Loucy (cell line): ENCODE measurements at regions not wholly inside any gene's neighbourhood (a gene's known extent, or its start where the extent isn't known, plus 50 kb on each side); places are given as distances from the start of the nearest gene placed in this dataset.
"Not testable (repeated sequence)": the region's sequence is repeated elsewhere in the genome, so short reads cannot be mapped to it uniquely, and the experiment has no call there.

Experiments used
- H2AFZ ChIP-seq: fragments of 200-600 bp; sonication (generic); 2 replicates; pipeline ENCODE4 v1.6.0; 2016; ENCODE audit warnings: antibody characterized with exemption, mild to moderate bottlenecking, low read length, moderate library complexity
- H3F3A ChIP-seq: fragments of 200-600 bp; 2 replicates; pipeline ENCODE4 v1.6.0; 2016; ENCODE audit warnings: antibody characterized with exemption, low read depth, mild to moderate bottlenecking
- H3K27me3 ChIP-seq: fragments of 200-600 bp; sonication (generic); 2 replicates; pipeline ENCODE4 v1.6.1; 2014; ENCODE audit warnings: low read length, mild to moderate bottlenecking; ENCODE audit not compliant: insufficient read depth, poor library complexity, severe bottlenecking
- H3K36me3 ChIP-seq: fragments of 200-600 bp; sonication (generic); 2 replicates; pipeline ENCODE4 v1.6.1; 2016; ENCODE audit warnings: low read length; ENCODE audit not compliant: insufficient read depth
- H3K4me1 ChIP-seq: fragments of 200-600 bp; sonication (generic); 2 replicates; pipeline ENCODE4 v1.5.1; 2014; ENCODE audit warnings: low read length, mild to moderate bottlenecking; ENCODE audit not compliant: insufficient read depth, poor library complexity, severe bottlenecking
- H3K4me2 ChIP-seq: fragments of 200-600 bp; sonication (generic); 2 replicates; pipeline ENCODE4 v1.6.0; 2014; ENCODE audit warnings: antibody characterized with exemption, low read length, low read depth, mild to moderate bottlenecking; ENCODE audit not compliant: poor library complexity, severe bottlenecking
- H3K4me3 ChIP-seq: fragments of 200-600 bp; sonication (generic); 2 replicates; pipeline ENCODE4 v1.5.1; 2014; ENCODE audit warnings: low read length, mild to moderate bottlenecking, mixed read lengths; ENCODE audit not compliant: poor library complexity, severe bottlenecking
- H3K79me2 ChIP-seq: fragments of 200-600 bp; sonication (generic); 2 replicates; pipeline ENCODE4 v1.6.1; 2014; ENCODE audit warnings: low read length; ENCODE audit not compliant: insufficient read depth
- H3K9ac ChIP-seq: fragments of 200-600 bp; sonication (generic); 2 replicates; pipeline ENCODE4 v1.6.0; 2014; ENCODE audit warnings: mild to moderate bottlenecking, low read depth, low read length, moderate library complexity; ENCODE audit not compliant: poor library complexity, severe bottlenecking
- H3K9me2 ChIP-seq: fragments of 200-600 bp; sonication (generic); replicated peaks from 2 replicates; pipeline ENCODE4 v1.6.1; 2016; ENCODE audit warnings: low read depth, low read length, mixed read lengths
- H3K9me3 ChIP-seq: fragments of 200-600 bp; sonication (generic); 2 replicates; pipeline ENCODE4 v1.6.1; 2014; ENCODE audit warnings: mild to moderate bottlenecking, antibody characterized with exemption, low read length, low read depth; ENCODE audit not compliant: insufficient read depth
- H4K20me1 ChIP-seq: fragments of 200-600 bp; sonication (generic); 2 replicates; pipeline ENCODE4 v1.6.0; 2014; ENCODE audit warnings: antibody characterized with exemption, low read length, mild to moderate bottlenecking; ENCODE audit not compliant: insufficient read depth, poor library complexity, severe bottlenecking

DNA sequence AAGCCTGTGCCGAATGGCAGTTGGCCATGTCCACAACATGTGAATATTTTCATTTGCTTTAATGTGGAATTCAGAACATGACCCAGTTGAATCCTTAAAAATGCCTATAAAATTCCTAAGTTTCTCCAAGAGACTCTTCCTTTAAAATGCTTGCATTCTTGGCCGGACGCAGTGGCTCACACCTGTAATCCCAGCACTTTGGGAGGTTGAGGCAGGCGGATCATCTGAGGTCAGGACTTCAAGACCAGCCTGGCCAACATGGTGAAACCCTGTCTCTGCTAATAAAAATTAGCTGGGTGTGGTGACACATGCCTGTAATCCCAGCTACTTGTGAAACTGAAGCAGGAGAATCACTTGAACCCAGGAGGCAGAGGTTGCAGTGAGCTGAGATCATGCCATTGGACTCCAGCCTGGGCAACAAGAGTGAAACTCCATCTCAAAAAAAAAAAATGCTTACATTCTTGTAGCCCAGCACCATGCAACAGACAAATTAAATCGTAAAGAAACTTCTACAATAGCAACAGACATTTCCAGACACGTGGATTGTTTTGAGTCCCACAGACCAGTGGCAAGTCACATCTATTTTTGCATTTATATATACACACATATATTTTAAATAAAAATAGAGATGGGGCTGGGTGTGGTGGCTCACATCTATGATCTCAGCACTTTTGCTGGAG, 274.4 kb downstream of the GOLGA6L6 start:
- H3K27me3 ChIP-seq, H3K9me3 ChIP-seq, H3K4me3 ChIP-seq, H3F3A ChIP-seq, H2AFZ ChIP-seq, H3K36me3 ChIP-seq, H3K4me1 ChIP-seq, H3K9ac ChIP-seq, H3K4me2 ChIP-seq, H3K79me2 ChIP-seq, H3K9me2 ChIP-seq, H4K20me1 ChIP-seq: not testable (repeated sequence)

DNA sequence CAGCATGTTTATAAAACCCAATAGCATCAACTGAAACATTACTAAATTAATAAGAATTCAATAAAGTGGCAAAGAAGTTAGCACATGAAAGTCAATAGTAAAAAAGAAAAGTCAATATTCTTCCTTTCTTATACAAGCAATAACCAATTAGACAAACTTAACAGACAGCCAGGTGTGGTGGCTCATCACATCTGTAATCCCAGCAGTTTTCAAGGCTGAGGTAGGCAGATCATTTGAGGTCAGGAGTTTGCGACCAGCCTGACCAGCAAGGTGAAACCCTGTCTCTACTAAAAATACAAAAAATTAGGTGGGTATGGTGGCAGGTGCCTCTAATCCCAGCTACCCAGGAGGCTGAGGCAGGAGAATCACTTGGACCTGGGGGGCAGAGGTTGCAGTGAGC, 275.9 kb downstream of the GOLGA6L6 start:
- H2AFZ ChIP-seq, H3K9me3 ChIP-seq: not testable (repeated sequence)

DNA sequence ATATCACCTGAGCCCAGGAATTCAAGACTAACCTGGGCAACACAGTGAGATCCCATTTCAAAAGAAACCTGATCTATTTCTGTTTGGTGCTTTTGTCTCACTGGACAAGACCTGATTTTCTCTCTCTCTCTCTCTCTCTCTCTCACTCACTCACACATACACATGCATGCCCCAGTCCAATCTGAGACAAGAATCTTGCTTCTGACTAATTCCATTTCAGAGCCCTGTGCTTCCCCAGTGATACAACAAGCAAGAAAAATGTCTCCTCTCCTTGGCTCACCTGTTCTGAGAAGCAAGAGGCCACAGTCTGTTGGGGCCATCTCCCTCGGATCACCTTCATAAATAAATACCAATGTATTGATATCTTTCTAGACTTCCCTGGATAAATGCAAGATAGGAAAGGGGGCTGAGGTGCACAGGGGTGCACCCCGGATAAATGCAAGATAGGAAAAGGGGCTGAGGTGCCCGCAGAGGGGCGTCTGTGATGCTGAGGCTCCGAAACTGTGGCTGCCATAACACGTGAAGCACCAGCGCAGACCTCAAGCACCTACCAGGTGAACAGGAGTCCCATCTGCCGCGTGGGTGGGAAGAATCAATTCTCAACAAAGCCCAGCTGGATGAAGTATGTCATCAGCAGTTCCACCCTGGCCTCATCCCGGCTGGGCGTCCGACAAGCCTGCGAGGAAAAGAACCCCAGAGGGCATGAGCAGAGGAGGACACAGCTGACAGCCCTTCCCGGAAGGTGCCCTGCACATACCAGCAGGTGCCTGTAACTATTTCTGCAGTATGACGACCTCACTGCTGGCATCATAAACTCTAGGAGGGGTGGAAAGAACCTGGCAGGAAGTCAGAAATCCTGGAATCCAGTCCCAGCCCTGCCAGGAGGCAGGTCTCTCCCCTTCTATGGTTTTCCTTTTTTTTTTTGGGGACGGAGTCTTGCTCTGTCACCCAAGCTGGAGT, 280.0 kb downstream of the GOLGA6L6 start:
- not testable (repeated sequence) for H3K36me3 ChIP-seq, H3K9ac ChIP-seq, H3K4me3 ChIP-seq, H3K9me2 ChIP-seq, H2AFZ ChIP-seq, H3F3A ChIP-seq, H3K79me2 ChIP-seq, H3K27me3 ChIP-seq, H3K4me1 ChIP-seq, H3K4me2 ChIP-seq, H3K9me3 ChIP-seq, H4K20me1 ChIP-seq

More for the DNA sequence above, 275.9 kb downstream of the GOLGA6L6 start:
- H4K20me1 ChIP-seq, H3K9me2 ChIP-seq, H3K36me3 ChIP-seq, H3K4me3 ChIP-seq, H3F3A ChIP-seq, H3K4me2 ChIP-seq, H3K9ac ChIP-seq, H3K79me2 ChIP-seq, H3K4me1 ChIP-seq, H3K27me3 ChIP-seq: not testable (repeated sequence)

DNA sequence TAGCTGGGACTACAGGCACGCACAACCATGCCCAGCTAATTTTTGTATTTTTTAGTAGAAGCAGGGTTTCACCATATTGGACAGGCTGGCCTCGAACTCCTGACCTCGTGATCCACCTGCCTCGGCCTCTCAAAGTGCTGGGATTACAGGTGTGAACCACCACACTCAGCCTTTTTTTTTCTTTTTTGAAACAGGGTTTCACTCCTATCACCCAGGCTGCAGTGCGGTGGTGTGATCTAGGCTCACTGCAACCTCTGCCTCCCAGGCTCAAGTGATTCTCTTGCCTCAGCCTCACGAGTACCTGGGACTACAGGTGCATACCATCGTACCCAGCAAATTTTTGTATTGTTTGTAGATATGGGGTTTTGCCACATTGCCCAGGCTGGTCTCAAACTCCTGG, 280.9 kb downstream of the GOLGA6L6 start:
- not testable (repeated sequence) for H2AFZ ChIP-seq, H3K9me2 ChIP-seq, H3F3A ChIP-seq, H4K20me1 ChIP-seq, H3K4me1 ChIP-seq, H3K9me3 ChIP-seq, H3K9ac ChIP-seq, H3K36me3 ChIP-seq, H3K4me3 ChIP-seq, H3K4me2 ChIP-seq, H3K27me3 ChIP-seq, H3K79me2 ChIP-seq

DNA sequence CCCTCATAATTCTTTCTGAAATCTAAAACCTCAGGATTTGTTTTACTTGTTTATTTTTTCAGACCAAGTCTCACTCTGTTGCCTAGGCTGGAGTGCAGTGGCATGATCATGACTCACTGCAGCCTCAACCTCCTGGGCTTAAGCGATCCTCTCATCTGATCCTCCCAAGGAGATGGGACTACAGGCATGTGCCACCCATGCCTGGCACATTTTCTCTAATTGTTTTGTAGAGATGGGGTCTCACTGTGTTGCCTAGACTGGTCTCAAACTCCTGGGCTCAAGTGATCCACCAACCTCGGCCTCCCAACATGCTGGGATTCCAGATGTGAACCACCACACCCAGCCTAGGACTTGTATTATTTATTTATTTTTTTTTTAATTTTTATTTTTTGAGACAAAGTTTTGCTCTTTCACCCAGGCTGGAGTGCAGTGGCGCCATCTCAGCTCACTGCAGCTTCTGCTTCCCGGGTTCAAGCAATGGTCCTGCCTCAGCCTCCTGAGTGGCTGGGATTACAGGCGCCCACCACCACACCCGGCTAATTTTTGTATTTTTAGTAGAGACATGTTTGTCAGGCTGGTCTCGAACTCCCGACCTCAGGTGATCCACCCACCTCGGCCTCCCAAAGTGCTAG, 281.9 kb downstream of the GOLGA6L6 start:
- H3K79me2 ChIP-seq, H3K4me3 ChIP-seq, H3K4me1 ChIP-seq, H3K9me3 ChIP-seq, H3F3A ChIP-seq, H3K27me3 ChIP-seq, H3K36me3 ChIP-seq, H3K9me2 ChIP-seq, H3K4me2 ChIP-seq, H4K20me1 ChIP-seq, H2AFZ ChIP-seq, H3K9ac ChIP-seq: not testable (repeated sequence)

DNA sequence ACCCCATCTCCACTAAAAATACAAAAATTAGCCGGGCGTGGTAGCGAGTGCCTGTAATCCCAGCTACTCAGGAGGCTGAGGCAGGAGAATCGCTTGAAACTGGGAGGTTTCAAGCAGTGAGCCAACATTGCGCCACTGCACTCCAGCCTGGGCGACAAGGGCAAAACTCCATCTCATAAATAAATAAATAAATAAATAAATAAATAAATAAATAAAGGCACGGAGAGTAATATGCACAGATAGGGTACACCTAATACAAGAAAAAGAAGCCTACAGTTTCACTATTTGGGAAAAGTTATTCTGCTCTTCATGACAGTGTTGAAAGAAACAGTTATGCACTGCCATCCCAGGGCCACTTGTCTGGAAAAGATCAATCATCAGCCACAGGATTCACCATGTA, 285.2 kb downstream of the GOLGA6L6 start:
- H3K4me1 ChIP-seq, H3K9me3 ChIP-seq, H3K36me3 ChIP-seq, H3F3A ChIP-seq, H2AFZ ChIP-seq, H3K79me2 ChIP-seq, H3K4me2 ChIP-seq, H3K4me3 ChIP-seq, H3K9ac ChIP-seq, H3K27me3 ChIP-seq, H4K20me1 ChIP-seq, H3K9me2 ChIP-seq: not testable (repeated sequence)

DNA sequence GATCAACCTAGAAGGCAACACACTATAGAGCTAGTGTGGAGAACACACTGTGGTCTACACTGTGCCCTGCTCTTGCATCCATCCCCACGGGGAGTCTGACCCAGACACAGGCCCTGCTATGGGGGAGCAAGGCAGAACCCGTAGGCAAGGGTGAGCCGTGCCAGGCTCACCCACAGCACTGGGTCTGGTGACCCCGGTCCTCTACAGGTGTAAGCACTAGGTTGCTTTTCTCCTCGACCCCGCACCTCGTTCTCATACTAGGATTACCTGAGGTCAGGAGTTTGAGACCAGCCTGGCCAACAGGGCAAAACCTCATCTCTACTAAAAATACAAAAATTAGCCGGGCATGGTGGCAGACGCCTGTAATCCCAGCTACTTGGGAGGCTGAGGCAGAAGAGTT, 286.0 kb downstream of the GOLGA6L6 start:
- not testable (repeated sequence) for H3K9ac ChIP-seq, H3K4me1 ChIP-seq, H3K4me2 ChIP-seq, H3F3A ChIP-seq, H3K36me3 ChIP-seq, H4K20me1 ChIP-seq, H3K9me3 ChIP-seq, H3K79me2 ChIP-seq, H3K9me2 ChIP-seq, H3K27me3 ChIP-seq, H3K4me3 ChIP-seq, H2AFZ ChIP-seq
